ENCODE measurements at regions not wholly inside any gene's neighbourhood (a gene's known extent, or its start where the extent isn't known, plus 50 kb on each side); places are given as distances from the start of the nearest gene placed in this dataset.

DNA sequence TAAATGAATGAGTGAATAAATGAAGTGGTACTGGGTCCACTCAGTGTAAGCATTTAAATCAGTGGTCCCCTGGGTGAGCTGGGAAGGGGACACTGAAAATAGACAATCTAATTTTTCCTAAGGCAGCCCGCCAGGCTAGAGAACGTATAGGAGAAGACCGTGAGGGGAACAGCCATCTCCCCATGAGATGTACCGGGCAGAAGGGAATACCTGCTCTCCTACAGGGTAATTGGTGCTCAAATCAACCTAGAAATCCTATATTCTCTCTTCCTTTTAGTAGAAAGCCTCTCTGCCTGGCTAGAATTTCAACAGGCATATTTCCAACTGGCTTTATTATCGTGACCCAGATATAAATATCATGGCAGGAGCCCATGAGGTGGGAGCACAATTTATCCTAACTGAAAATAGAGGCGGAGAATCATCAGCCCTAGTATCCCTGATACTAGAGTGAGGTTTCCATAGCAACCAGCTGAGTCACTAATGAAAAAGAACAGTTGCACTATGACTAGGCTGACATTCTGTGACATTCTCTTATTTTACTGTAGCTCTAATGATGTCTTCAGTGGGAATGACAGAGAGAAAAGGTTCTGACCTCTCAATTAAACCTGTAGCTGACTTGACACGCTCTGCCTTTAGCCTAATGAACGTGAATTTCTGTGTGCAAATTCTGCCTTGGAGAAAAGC is 96.5 kb upstream of the CAST start:
- Mint-ChIP-seq H3K4me3 (ENCODE audit: unreplicated experiment) (no peak overlapping the region), H3K27ac (ENCODE audit: unreplicated experiment) (no peak overlapping the region), H3K4me1 (ENCODE audit: low read depth, unreplicated experiment) (peaks cover 7% of the 10 kb centered on the region), H3K36me3 (ENCODE audit: unreplicated experiment) (no peaks in the 10 kb centered on the region), H3K9me3 (ENCODE audit: unreplicated experiment) (peaks cover 4% of the 10 kb centered on the region), H3K27me3 (ENCODE audit: unreplicated experiment) (peaks cover 2% of the 10 kb centered on the region)
- no peak for DNase-seq
- TF ChIP-seq, protein P1, sequence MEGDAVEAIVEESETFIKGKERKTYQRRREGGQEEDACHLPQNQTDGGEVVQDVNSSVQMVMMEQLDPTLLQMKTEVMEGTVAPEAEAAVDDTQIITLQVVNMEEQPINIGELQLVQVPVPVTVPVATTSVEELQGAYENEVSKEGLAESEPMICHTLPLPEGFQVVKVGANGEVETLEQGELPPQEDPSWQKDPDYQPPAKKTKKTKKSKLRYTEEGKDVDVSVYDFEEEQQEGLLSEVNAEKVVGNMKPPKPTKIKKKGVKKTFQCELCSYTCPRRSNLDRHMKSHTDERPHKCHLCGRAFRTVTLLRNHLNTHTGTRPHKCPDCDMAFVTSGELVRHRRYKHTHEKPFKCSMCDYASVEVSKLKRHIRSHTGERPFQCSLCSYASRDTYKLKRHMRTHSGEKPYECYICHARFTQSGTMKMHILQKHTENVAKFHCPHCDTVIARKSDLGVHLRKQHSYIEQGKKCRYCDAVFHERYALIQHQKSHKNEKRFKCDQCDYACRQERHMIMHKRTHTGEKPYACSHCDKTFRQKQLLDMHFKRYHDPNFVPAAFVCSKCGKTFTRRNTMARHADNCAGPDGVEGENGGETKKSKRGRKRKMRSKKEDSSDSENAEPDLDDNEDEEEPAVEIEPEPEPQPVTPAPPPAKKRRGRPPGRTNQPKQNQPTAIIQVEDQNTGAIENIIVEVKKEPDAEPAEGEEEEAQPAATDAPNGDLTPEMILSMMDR (IDR thresholded peaks at IDR 0.05; ENCODE audit: partially characterized antibody, unreplicated experiment), result no peak

DNA sequence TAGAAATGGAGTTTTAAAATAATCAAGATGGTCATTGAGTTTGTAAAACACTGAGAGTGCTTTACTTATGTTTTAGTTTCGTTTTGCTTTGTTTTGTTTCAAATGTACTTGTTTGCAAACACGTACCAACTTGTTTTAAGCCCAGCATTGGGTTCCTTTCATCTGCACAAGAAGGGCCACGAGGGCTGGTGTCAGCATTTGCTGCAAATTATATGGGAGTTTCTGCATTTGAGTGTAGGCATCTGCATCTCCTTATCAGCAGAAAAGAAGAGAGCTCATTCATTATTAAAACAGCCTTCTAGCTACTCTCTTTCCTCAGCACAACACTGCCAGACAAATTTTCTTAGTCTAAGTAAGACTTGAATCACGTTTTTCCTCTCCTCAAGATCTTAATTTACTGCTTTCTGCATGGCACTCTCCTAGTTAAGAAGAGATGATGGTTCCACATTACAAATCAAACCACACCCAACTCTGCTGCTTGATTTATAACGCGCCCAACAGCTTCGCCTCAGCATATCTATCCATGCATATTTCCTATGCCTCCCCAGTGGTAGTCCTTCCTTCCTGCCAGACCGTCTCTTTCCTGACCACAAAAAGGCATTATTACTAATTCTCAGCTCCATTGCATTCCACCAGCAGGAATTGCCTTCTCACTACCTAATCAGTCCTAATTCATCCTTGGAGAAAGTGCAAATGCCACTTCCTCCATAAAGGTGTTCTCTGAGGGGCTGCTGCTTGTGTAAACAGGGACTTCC is 95.2 kb upstream of the CAST start:
- Mint-ChIP-seq H3K27me3 (ENCODE audit: unreplicated experiment) (peaks cover 2% of the 10 kb centered on the region), H3K36me3 (ENCODE audit: unreplicated experiment) (no peaks in the 10 kb centered on the region), H3K9me3 (ENCODE audit: unreplicated experiment) (peaks cover 4% of the 10 kb centered on the region), H3K4me1 (ENCODE audit: low read depth, unreplicated experiment) (peaks cover 7% of the 10 kb centered on the region), H3K4me3 (ENCODE audit: unreplicated experiment) (no peak overlapping the region), H3K27ac (ENCODE audit: unreplicated experiment) (no peak overlapping the region)
- TF ChIP-seq, protein P1 (IDR thresholded peaks at IDR 0.05; ENCODE audit: partially characterized antibody, unreplicated experiment), result no peak
- no peak for DNase-seq

DNA sequence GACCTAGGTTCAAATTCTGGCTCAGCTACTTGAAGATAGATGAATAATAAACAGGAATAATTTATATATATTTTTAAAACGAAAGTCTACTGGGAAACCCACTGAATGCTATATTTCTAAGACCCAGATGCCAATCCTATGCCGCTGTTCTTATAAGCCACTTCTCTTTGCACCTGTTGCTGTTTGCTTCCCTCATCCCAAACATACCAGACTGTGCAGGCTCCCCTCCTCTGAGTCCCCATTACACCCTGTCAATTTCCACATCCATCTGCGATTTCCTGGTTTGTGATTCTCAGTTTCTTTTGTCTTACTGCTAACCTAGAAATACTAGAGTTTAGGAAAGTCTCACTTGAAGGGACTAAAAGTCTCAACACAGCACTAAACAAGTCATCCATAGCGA is 92.8 kb upstream of the CAST start:
- Mint-ChIP-seq H3K4me1 (ENCODE audit: low read depth, unreplicated experiment) (peaks cover 7% of the 10 kb centered on the region), H3K4me3 (ENCODE audit: unreplicated experiment) (no peak overlapping the region), H3K27me3 (ENCODE audit: unreplicated experiment) (peaks cover 2% of the 10 kb centered on the region), H3K9me3 (ENCODE audit: unreplicated experiment) (peaks cover 4% of the 10 kb centered on the region), H3K27ac (ENCODE audit: unreplicated experiment) (no peak overlapping the region), H3K36me3 (ENCODE audit: unreplicated experiment) (no peaks in the 10 kb centered on the region)
- DNase-seq, result no peak
- TF ChIP-seq, protein P1 (IDR thresholded peaks at IDR 0.05; ENCODE audit: partially characterized antibody, unreplicated experiment), result no peak

DNA sequence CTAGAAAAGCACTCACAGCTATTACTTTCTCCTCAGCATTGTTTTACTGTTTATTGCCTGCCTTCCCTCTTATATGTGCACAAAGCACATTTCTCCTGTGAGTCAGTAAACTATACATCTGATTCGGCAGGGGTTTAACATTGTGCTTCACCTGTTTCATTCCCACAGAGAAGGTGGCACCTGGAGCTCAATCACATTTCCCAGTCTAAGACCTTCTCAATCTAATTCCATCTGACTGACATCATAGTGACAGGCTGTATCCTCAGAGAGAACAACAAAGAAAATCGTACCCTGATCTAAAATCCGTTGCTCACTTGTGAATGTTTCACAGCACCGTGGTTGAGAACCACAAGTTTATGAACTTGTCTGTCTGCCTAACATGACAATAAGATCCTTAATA is 92.4 kb upstream of the CAST start:
- peaks cover 4% of the 10 kb centered on the region for H3K9me3 Mint-ChIP-seq (ENCODE audit: unreplicated experiment)
- DNase-seq, result no peak
- no peak overlapping the region for H3K27ac Mint-ChIP-seq (ENCODE audit: unreplicated experiment)
- no peak overlapping the region for H3K4me3 Mint-ChIP-seq (ENCODE audit: unreplicated experiment)
- peaks cover 7% of the 10 kb centered on the region for H3K4me1 Mint-ChIP-seq (ENCODE audit: low read depth, unreplicated experiment)
- TF ChIP-seq, protein P1 (IDR thresholded peaks at IDR 0.05; ENCODE audit: partially characterized antibody, unreplicated experiment), result no peak
- H3K27me3 Mint-ChIP-seq (ENCODE audit: unreplicated experiment), result peaks cover 2% of the 10 kb centered on the region
- H3K36me3 Mint-ChIP-seq (ENCODE audit: unreplicated experiment), result no peaks in the 10 kb centered on the region
